A172 (cell line): ENCODE measurements at regions not wholly inside any gene's neighbourhood (a gene's known extent, or its start where the extent isn't known, plus 50 kb on each side); places are given as distances from the start of the nearest gene placed in this dataset.
"Not testable (repeated sequence)": the region's sequence is repeated elsewhere in the genome, so short reads cannot be mapped to it uniquely, and the experiment has no call there.

Source experiments
- DNase-seq: peaks from one replicate; pipeline ENCODE4 v3.0.0-alpha.2; 2015; ENCODE audit warnings: low spot score

- DNase-seq = no peak
Measured at GRCh38 chr6:22748681-22749080, 179.3 kb downstream of the HDGFL1 start.

GRCh38 chr6:22749696-22750095 lies 180.3 kb downstream of the HDGFL1 start:
- no peak for DNase-seq

GRCh38 chr6:22751223-22751622 lies 181.9 kb downstream of the HDGFL1 start:
- no peak for DNase-seq

GRCh38 chr6:22752522-22752921 lies 183.2 kb downstream of the HDGFL1 start:
- no peak for DNase-seq

- no peak for DNase-seq
Measured at GRCh38 chr6:22754061-22754460, 184.7 kb downstream of the HDGFL1 start.

GRCh38 chr6:22755605-22756004 lies 186.2 kb downstream of the HDGFL1 start:
- DNase-seq = no peak

GRCh38 chr6:22756365-22756764 lies 187.0 kb downstream of the HDGFL1 start:
- DNase-seq = no peak

GRCh38 chr6:22764496-22764895 lies 195.1 kb downstream of the HDGFL1 start:
- DNase-seq = no peak

- DNase-seq = peak; percentile 22
Measured at GRCh38 chr6:22765015-22765414, 195.6 kb downstream of the HDGFL1 start.

GRCh38 chr6:22766979-22767378 lies 197.6 kb downstream of the HDGFL1 start:
- DNase-seq = no peak

- no peak for DNase-seq
Measured at GRCh38 chr6:22770054-22770453, 200.7 kb downstream of the HDGFL1 start.

GRCh38 chr6:22774129-22774528 lies 204.8 kb downstream of the HDGFL1 start:
- no peak for DNase-seq

GRCh38 chr6:22778438-22778837 lies 209.1 kb downstream of the HDGFL1 start:
- not testable (repeated sequence) for DNase-seq

- DNase-seq = no peak
Measured at GRCh38 chr6:22779062-22779461, 209.7 kb downstream of the HDGFL1 start.

- no peak for DNase-seq
Measured at GRCh38 chr6:22783931-22784330, 214.6 kb downstream of the HDGFL1 start.

GRCh38 chr6:22784601-22785410 lies 215.4 kb downstream of the HDGFL1 start:
- peak; percentile 3 for DNase-seq

GRCh38 chr6:22788038-22788437 lies 218.7 kb downstream of the HDGFL1 start:
- DNase-seq = no peak

- DNase-seq = no peak
Measured at GRCh38 chr6:22789315-22789714, 219.9 kb downstream of the HDGFL1 start.

- DNase-seq = no peak
Measured at GRCh38 chr6:22794844-22795243, 225.5 kb downstream of the HDGFL1 start.

GRCh38 chr6:22800451-22800850 lies 231.1 kb downstream of the HDGFL1 start:
- no peak for DNase-seq

- DNase-seq = no peak
Measured at GRCh38 chr6:22801831-22802230, 232.5 kb downstream of the HDGFL1 start.

- DNase-seq = no peak
Measured at GRCh38 chr6:22804620-22805261, 235.4 kb downstream of the HDGFL1 start.

- no peak for DNase-seq
Measured at GRCh38 chr6:22807261-22807660, 237.9 kb downstream of the HDGFL1 start.
